Transverse colon (tissue), 4 donors: ENCODE measurements at regions not wholly inside any gene's neighbourhood (a gene's known extent, or its start where the extent isn't known, plus 50 kb on each side); places are given as distances from the start of the nearest gene placed in this dataset.

Experiments
- EP300 ChIP-seq: sonication (generic); formaldehyde crosslinking; IDR thresholded peaks from one replicate; pipeline ENCODE4 v1.6.1; 2017; ENCODE audit warnings: antibody characterized with exemption, low read depth
- POLR2AphosphoS5 ChIP-seq, 3 donors: sonication (generic); formaldehyde crosslinking; IDR thresholded peaks; one replicate each; pipeline ENCODE4 v1.6.1; 2016; ENCODE audit warnings: antibody characterized with exemption in 3 of 3
- TF ChIP-seq, protein P1 (sequence below), 5 experiments: fragments of 200-600 bp in 3 of 5; fragments of 450-650 bp in 2 of 5; sonication (generic) in 3 of 5; IDR thresholded peaks; 1 replicate in 2 of 5; 2 replicates in 3 of 5; pipeline ENCODE4 v1.5.1; 2016 to 2017; ENCODE audit warnings: antibody characterized with exemption in 5 of 5, inconsistent platforms in 3 of 5, mild to moderate bottlenecking in 2 of 5, moderate library complexity in 1 of 5

DNA sequence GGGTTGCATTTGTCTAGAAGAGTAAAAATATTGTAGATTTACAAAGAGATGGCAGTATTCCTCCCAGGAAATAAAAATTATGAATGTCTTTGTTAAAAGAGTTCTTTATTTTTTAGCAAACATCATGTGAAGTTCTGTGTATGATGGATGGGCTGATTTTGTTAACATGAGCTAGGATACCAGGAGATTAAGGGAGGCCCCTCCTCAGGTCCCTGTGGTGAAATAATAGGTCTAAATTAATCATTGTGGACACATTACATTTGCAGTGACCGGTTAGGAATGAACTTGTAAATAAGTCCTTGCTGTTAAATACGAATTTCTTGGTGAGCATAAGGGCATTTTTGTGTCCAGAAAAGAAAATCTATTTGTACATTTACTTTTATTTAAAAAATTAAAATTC is 339.4 kb upstream of the PHF14 start:
- TF ChIP-seq, protein P1, sequence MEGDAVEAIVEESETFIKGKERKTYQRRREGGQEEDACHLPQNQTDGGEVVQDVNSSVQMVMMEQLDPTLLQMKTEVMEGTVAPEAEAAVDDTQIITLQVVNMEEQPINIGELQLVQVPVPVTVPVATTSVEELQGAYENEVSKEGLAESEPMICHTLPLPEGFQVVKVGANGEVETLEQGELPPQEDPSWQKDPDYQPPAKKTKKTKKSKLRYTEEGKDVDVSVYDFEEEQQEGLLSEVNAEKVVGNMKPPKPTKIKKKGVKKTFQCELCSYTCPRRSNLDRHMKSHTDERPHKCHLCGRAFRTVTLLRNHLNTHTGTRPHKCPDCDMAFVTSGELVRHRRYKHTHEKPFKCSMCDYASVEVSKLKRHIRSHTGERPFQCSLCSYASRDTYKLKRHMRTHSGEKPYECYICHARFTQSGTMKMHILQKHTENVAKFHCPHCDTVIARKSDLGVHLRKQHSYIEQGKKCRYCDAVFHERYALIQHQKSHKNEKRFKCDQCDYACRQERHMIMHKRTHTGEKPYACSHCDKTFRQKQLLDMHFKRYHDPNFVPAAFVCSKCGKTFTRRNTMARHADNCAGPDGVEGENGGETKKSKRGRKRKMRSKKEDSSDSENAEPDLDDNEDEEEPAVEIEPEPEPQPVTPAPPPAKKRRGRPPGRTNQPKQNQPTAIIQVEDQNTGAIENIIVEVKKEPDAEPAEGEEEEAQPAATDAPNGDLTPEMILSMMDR (IDR thresholded peaks at IDR 0.05): no peak
- TF ChIP-seq EP300: no peak
- TF ChIP-seq POLR2AphosphoS5 (IDR thresholded peaks at IDR 0.05): no peak
